ENCODE measurements at regions not wholly inside any gene's neighbourhood (a gene's known extent, or its start where the extent isn't known, plus 50 kb on each side); places are given as distances from the start of the nearest gene placed in this dataset.

DNA sequence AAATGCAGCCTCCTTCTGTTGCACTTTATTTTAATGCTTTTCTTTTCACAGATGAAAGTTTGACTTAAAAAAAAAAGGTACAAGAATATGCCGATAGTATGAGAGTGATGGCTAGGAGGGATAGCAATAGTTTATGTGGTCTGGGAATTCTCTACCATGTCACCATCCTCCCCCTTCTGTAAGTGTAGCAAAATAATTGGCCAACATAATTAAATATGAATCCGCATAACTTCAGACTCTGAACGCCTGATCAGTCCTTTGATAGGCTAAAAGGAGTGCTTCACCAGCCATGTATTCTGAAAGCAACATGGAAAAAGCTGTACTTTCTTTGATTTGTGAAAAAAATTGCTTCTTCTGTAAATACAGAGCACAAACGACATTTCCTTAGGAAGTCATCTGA, 95.7 kb upstream of the TTC29 start:
- TF ChIP-seq, protein P1, sequence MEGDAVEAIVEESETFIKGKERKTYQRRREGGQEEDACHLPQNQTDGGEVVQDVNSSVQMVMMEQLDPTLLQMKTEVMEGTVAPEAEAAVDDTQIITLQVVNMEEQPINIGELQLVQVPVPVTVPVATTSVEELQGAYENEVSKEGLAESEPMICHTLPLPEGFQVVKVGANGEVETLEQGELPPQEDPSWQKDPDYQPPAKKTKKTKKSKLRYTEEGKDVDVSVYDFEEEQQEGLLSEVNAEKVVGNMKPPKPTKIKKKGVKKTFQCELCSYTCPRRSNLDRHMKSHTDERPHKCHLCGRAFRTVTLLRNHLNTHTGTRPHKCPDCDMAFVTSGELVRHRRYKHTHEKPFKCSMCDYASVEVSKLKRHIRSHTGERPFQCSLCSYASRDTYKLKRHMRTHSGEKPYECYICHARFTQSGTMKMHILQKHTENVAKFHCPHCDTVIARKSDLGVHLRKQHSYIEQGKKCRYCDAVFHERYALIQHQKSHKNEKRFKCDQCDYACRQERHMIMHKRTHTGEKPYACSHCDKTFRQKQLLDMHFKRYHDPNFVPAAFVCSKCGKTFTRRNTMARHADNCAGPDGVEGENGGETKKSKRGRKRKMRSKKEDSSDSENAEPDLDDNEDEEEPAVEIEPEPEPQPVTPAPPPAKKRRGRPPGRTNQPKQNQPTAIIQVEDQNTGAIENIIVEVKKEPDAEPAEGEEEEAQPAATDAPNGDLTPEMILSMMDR (IDR thresholded peaks at IDR 0.05; ENCODE audit: insufficient read depth, low read length), result no peak
- TF ChIP-seq POLR2AphosphoS5 (IDR thresholded peaks at IDR 0.05; ENCODE audit: low read depth) (no peak), GABPA (IDR thresholded peaks at IDR 0.05; ENCODE audit: low read depth) (no peak)
- TF ChIP-seq, protein P2, sequence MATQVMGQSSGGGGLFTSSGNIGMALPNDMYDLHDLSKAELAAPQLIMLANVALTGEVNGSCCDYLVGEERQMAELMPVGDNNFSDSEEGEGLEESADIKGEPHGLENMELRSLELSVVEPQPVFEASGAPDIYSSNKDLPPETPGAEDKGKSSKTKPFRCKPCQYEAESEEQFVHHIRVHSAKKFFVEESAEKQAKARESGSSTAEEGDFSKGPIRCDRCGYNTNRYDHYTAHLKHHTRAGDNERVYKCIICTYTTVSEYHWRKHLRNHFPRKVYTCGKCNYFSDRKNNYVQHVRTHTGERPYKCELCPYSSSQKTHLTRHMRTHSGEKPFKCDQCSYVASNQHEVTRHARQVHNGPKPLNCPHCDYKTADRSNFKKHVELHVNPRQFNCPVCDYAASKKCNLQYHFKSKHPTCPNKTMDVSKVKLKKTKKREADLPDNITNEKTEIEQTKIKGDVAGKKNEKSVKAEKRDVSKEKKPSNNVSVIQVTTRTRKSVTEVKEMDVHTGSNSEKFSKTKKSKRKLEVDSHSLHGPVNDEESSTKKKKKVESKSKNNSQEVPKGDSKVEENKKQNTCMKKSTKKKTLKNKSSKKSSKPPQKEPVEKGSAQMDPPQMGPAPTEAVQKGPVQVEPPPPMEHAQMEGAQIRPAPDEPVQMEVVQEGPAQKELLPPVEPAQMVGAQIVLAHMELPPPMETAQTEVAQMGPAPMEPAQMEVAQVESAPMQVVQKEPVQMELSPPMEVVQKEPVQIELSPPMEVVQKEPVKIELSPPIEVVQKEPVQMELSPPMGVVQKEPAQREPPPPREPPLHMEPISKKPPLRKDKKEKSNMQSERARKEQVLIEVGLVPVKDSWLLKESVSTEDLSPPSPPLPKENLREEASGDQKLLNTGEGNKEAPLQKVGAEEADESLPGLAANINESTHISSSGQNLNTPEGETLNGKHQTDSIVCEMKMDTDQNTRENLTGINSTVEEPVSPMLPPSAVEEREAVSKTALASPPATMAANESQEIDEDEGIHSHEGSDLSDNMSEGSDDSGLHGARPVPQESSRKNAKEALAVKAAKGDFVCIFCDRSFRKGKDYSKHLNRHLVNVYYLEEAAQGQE (IDR thresholded peaks at IDR 0.05; ENCODE audit: insufficient replicate concordance, low read depth), result no peak
